SK-N-SH (cell line): ENCODE measurements at regions not wholly inside any gene's neighbourhood (a gene's known extent, or its start where the extent isn't known, plus 50 kb on each side); places are given as distances from the start of the nearest gene placed in this dataset.

ENCODE experiments used
- CTCF ChIA-PET: fragments of 300-600, 350-600 bp; formaldehyde crosslinking; extraction: SDS; loops from one replicate; lab custom pipeline; 2021; lab: Yijun Ruan, JAX
- POLR2A ChIA-PET: fragments of 350-600 bp; sonication (Branson Sonifier 250); formaldehyde crosslinking; extraction: SDS; loops from one replicate; lab custom pipeline; 2020; ENCODE audit warnings: antibody characterized with exemption, inconsistent platforms; lab: Yijun Ruan, JAX
- DNase-seq: peaks from one replicate; pipeline ENCODE4 v3.0.0; 2012
- H2AFZ ChIP-seq: fragments of 200-600 bp; sonication (generic); 2 replicates; pipeline ENCODE4 v1.8.1; 2016; ENCODE audit warnings: antibody characterized with exemption, mild to moderate bottlenecking, low read depth
- H3F3A ChIP-seq: fragments of 200-600 bp; sonication (generic); replicated peaks from 2 replicates; pipeline ENCODE3; 2016; ENCODE audit warnings: antibody characterized with exemption, mild to moderate bottlenecking; ENCODE audit not compliant: insufficient read depth
- H3K27ac ChIP-seq, 2 experiments: fragments of 200-500 bp in 1 of 2; fragments of 200-600 bp in 1 of 2; sonication (Bioruptor generic) in 1 of 2; sonication (generic), shearing (Covaris generic) in 1 of 2; 2 replicates each; pipeline versions ENCODE4 v1.5.1 to v1.6.1; 2014 to 2016; ENCODE audit warnings: low read depth in 2 of 2, inconsistent platforms in 1 of 2, low read length in 1 of 2, mild to moderate bottlenecking in 1 of 2, mixed read lengths in 1 of 2
- H3K27me3 ChIP-seq: fragments of 200-600 bp; sonication (generic), shearing (Covaris generic); 2 replicates; pipeline ENCODE4 v1.6.1; 2016; ENCODE audit warnings: mixed run types; ENCODE audit not compliant: insufficient read depth
- H3K36me3 ChIP-seq, 2 experiments: fragments of 200-500 bp in 1 of 2; fragments of 200-600 bp in 1 of 2; sonication (Bioruptor generic) in 1 of 2; sonication (generic) in 1 of 2; replicated peaks in 1 of 2; 2 replicates each; pipeline versions ENCODE3 to v1.5.1; 2014 to 2016; ENCODE audit warnings: low read length in 1 of 2, mild to moderate bottlenecking in 1 of 2; ENCODE audit not compliant: insufficient read depth in 2 of 2, control insufficient read depth in 1 of 2
- H3K4me1 ChIP-seq, 2 experiments: fragments of 200-500 bp in 1 of 2; fragments of 200-600 bp in 1 of 2; sonication (Bioruptor generic) in 1 of 2; sonication (generic), shearing (Covaris generic) in 1 of 2; 2 replicates each; pipeline versions ENCODE4 v1.5.1 to v1.6.1; 2014 to 2016; ENCODE audit warnings: low read depth in 1 of 2, low read length in 1 of 2, mixed run types in 1 of 2; ENCODE audit not compliant: insufficient read depth in 2 of 2, control insufficient read depth in 1 of 2
- H3K4me2 ChIP-seq: fragments of 200-600 bp; sonication (generic), shearing (Covaris generic); 2 replicates; pipeline ENCODE4 v1.6.1; 2017; ENCODE audit warnings: mixed run types
- H3K4me3 ChIP-seq, 2 experiments: fragments of 200-500 bp in 1 of 2; fragments of 200-600 bp in 1 of 2; sonication (Bioruptor generic) in 1 of 2; sonication (generic), shearing (Covaris generic) in 1 of 2; 2 replicates each; pipeline versions ENCODE4 v1.5.1 to v1.8.1; 2014 to 2016; ENCODE audit warnings: low read depth in 2 of 2, inconsistent platforms in 1 of 2, low read length in 1 of 2, mild to moderate bottlenecking in 1 of 2, mixed read lengths in 1 of 2, moderate library complexity in 1 of 2
- H3K79me2 ChIP-seq: fragments of 200-600 bp; sonication (generic); 2 replicates; pipeline ENCODE4 v1.8.1; 2017; ENCODE audit warnings: mild to moderate bottlenecking; ENCODE audit not compliant: insufficient read depth
- H3K9ac ChIP-seq: fragments of 200-600 bp; sonication (generic); 2 replicates; pipeline ENCODE4 v1.6.1; 2017; ENCODE audit warnings: mixed run types
- H3K9me2 ChIP-seq: fragments of 200-600 bp; sonication (generic); 2 replicates; pipeline ENCODE4 v1.6.1; 2017; ENCODE audit warnings: mixed run types
- H3K9me3 ChIP-seq: fragments of 200-600 bp; sonication (generic); 2 replicates; pipeline ENCODE4 v1.6.1; 2017; ENCODE audit warnings: mixed run types, mild to moderate bottlenecking, moderate library complexity
- H4K20me1 ChIP-seq: fragments of 200-600 bp; sonication (generic); 2 replicates; pipeline ENCODE4 v1.6.1; 2017; ENCODE audit warnings: mild to moderate bottlenecking, mixed run types; ENCODE audit not compliant: insufficient read depth
- CTCF ChIP-seq: fragments of 200-600 bp; sonication (generic); IDR thresholded peaks from 2 replicates; pipeline ENCODE4 v1.6.1; 2017; ENCODE audit warnings: antibody characterized with exemption, mild to moderate bottlenecking, moderate library complexity
- EP300 ChIP-seq, 2 experiments: IDR thresholded peaks; 2 replicates each; pipeline versions ENCODE4 v1.4.0 to v1.6.1; 2012; ENCODE audit warnings: borderline replicate concordance in 1 of 2, low read depth in 1 of 2, low read length in 1 of 2
- GABPA ChIP-seq: IDR thresholded peaks from 2 replicates; pipeline ENCODE4 v1.4.0; 2012; ENCODE audit warnings: low read depth, mild to moderate bottlenecking
- GATA2 ChIP-seq: sonication (generic); formaldehyde crosslinking; IDR thresholded peaks from 2 replicates; pipeline ENCODE4 v1.5.0; 2020; ENCODE audit warnings: mild to moderate bottlenecking, missing genetic modification reagents
- JUND ChIP-seq: IDR thresholded peaks from 2 replicates; pipeline ENCODE4 v1.4.0; 2012
- MAX ChIP-seq: IDR thresholded peaks from 2 replicates; pipeline ENCODE4 v1.4.0; 2012; ENCODE audit warnings: low read depth
- MEF2A ChIP-seq: IDR thresholded peaks from 2 replicates; pipeline ENCODE4 v1.4.0; 2012; ENCODE audit warnings: low read depth, borderline replicate concordance
- MXI1 ChIP-seq: IDR thresholded peaks from 2 replicates; pipeline ENCODE4 v1.6.1; 2012; ENCODE audit warnings: mild to moderate bottlenecking, low read depth, low read length, improper control_type of control experiment
- NRF1 ChIP-seq: IDR thresholded peaks from 2 replicates; pipeline ENCODE4 v1.6.1; 2012; ENCODE audit warnings: low read depth, mild to moderate bottlenecking, low read length
- PBX3 ChIP-seq: IDR thresholded peaks from 2 replicates; pipeline ENCODE4; 2012
- POLR2AphosphoS5 ChIP-seq: IDR thresholded peaks from 2 replicates; pipeline ENCODE4 v1.6.1; 2012; ENCODE audit warnings: low read depth, low read length
- RAD21 ChIP-seq: IDR thresholded peaks from 2 replicates; pipeline ENCODE4 v1.6.1; 2012; ENCODE audit warnings: mild to moderate bottlenecking, low read length
- RCOR1 ChIP-seq: fragments of 150-350 bp; IDR thresholded peaks from 2 replicates; pipeline ENCODE4 v1.6.1; 2017; ENCODE audit warnings: antibody characterized with exemption, low read length
- RXRA ChIP-seq: IDR thresholded peaks from 2 replicates; pipeline ENCODE4 v1.4.0; 2012; ENCODE audit warnings: low read depth, mild to moderate bottlenecking, borderline replicate concordance
- TCF12 ChIP-seq: IDR thresholded peaks from 2 replicates; pipeline ENCODE4 v1.4.0; 2012
- TEAD4 ChIP-seq: IDR thresholded peaks from 2 replicates; pipeline ENCODE4 v1.4.0; 2012; ENCODE audit warnings: mild to moderate bottlenecking, borderline replicate concordance; ENCODE audit not compliant: insufficient read depth
- USF1 ChIP-seq: IDR thresholded peaks from 2 replicates; pipeline ENCODE4 v1.4.0; 2012; ENCODE audit warnings: low read depth, borderline replicate concordance
- WGBS: methylation state at CpG from one replicate; pipeline ENCODE4 v1.1.6; 2017; ENCODE audit warnings: low lambda C conversion rate; 5-methylcytosine and 5-hydroxymethylcytosine counted together

GRCh38 chrX:95640226-95640625 lies 1044.4 kb upstream of the DIAPH2 start:
- Histone ChIP-seq H4K20me1 (no peaks in the 10 kb centered on the region), H3K36me3 (no peaks in the 10 kb centered on the region), H3K79me2 (no peaks in the 10 kb centered on the region), H3K9ac (no peak overlapping the region), H2AFZ (no peak overlapping the region), H3K27ac (no peak overlapping the region), H3F3A (no peaks in the 10 kb centered on the region), H3K27me3 (no peaks in the 10 kb centered on the region), H3K9me2 (no peaks in the 10 kb centered on the region), H3K4me1 (no peaks in the 10 kb centered on the region), H3K4me3 (no peak overlapping the region), H3K9me3 (no peaks in the 10 kb centered on the region), H3K4me2 (no peak overlapping the region)
- TF ChIP-seq POLR2AphosphoS5 (no peak), MAX (no peak), GABPA (no peak), GATA2 (no peak), RXRA (no peak), MEF2A (no peak)
- no peak for DNase-seq
- 0% methylated on average over 2 of the region's 2 CpGs for WGBS
- ChIA-PET POLR2A (no interaction called here), CTCF (no interaction called here)

- Histone ChIP-seq H3F3A (no peaks in the 10 kb centered on the region), H3K4me1 (no peaks in the 10 kb centered on the region), H3K9me3 (no peaks in the 10 kb centered on the region), H3K4me3 (no peak overlapping the region), H3K4me2 (no peak overlapping the region), H2AFZ (no peak overlapping the region), H3K9me2 (no peaks in the 10 kb centered on the region), H3K9ac (no peak overlapping the region), H3K27ac (no peak overlapping the region), H3K27me3 (no peaks in the 10 kb centered on the region), H4K20me1 (no peaks in the 10 kb centered on the region), H3K36me3 (no peaks in the 10 kb centered on the region), H3K79me2 (no peaks in the 10 kb centered on the region)
- ChIA-PET CTCF (no interaction called here), POLR2A (no interaction called here)
- no peak for DNase-seq
- TF ChIP-seq EP300 (IDR thresholded peaks at IDR 0.05; ENCODE audit: borderline replicate concordance in 1 of 2, low read depth in 1 of 2, low read length in 1 of 2) (no peak), NRF1 (no peak), TCF12 (no peak), PBX3 (no peak), MXI1 (no peak), TEAD4 (no peak), GABPA (no peak), MAX (no peak), USF1 (no peak), CTCF (no peak), RCOR1 (no peak), JUND (no peak), MEF2A (no peak), RAD21 (no peak)
Observed at GRCh38 chrX:95645738-95646137, 1038.9 kb upstream of the DIAPH2 start.
